Activated CD8-positive, alpha-beta T cell treated with anti-CD3 and anti-CD28 coated beads, Interleukin-2, amount 10 ng/mL, durations not matched to agents 7 days and 5 days (primary cell): ENCODE measurements at regions not wholly inside any gene's neighbourhood (a gene's known extent, or its start where the extent isn't known, plus 50 kb on each side); places are given as distances from the start of the nearest gene placed in this dataset.
A peak's percentile ranks its signal among the peaks of the same experiment; 100 is the strongest.

Experiments
- ATAC-seq: fragments of 150-1000 bp; cut with Tn5 transposase; one replicate; pipeline ENCODE4 v1.10.0; 2021; ENCODE audit warnings: moderate library complexity
- CTCF ChIA-PET: fragments of 350-600 bp; sonication (Branson Sonifier 250); formaldehyde crosslinking; loops from one replicate; lab custom pipeline; 2021; ENCODE audit warnings: antibody characterized with exemption; lab: Charles Lee
- POLR2A ChIA-PET: fragments of 350-600 bp; sonication (Branson Sonifier 250); formaldehyde crosslinking; loops from one replicate; lab custom pipeline; 2021; ENCODE audit warnings: antibody characterized with exemption; lab: Charles Lee
- DNase-seq: peaks from one replicate; pipeline ENCODE4 v3.0.0-alpha.2; 2020
- H3K27ac Mint-ChIP-seq: one replicate; pipeline ENCODE4 v1.8.0; 2021; ENCODE audit warnings: mild to moderate bottlenecking, mixed read lengths
- H3K27me3 Mint-ChIP-seq: one replicate; pipeline ENCODE4 v1.8.0; 2021; ENCODE audit warnings: low read depth, mixed read lengths
- H3K36me3 Mint-ChIP-seq: one replicate; pipeline ENCODE4 v1.8.0; 2021; ENCODE audit warnings: low read depth, mixed read lengths
- H3K4me1 Mint-ChIP-seq: one replicate; pipeline ENCODE4 v1.8.0; 2021; ENCODE audit warnings: low read depth, mixed read lengths
- H3K4me3 Mint-ChIP-seq: one replicate; pipeline ENCODE4 v1.8.0; 2021; ENCODE audit warnings: mild to moderate bottlenecking, mixed read lengths
- H3K9me3 Mint-ChIP-seq: one replicate; pipeline ENCODE4 v1.8.0; 2022; ENCODE audit warnings: mixed read lengths; ENCODE audit not compliant: insufficient read depth

GRCh38 chr14:65263177-65263788, 149.2 kb upstream of the FUT8 start:
- ATAC-seq (no peak), DNase-seq (no peak)
- POLR2A ChIA-PET = no interaction called here
- Mint-ChIP-seq H3K36me3 (peaks cover 7% of the 10 kb centered on the region), H3K27ac (no peak overlapping the region), H3K4me1 (peaks cover 8% of the 10 kb centered on the region), H3K27me3 (no peaks in the 10 kb centered on the region), H3K4me3 (no peak overlapping the region), H3K9me3 (peaks cover 10% of the 10 kb centered on the region)
- CTCF ChIA-PET = interaction anchor here (0.7 kb wide), 2 partner anchors 724 to 952 kb away, joined by 3 read pairs; no protein-coding TSS in a partner anchor

GRCh38 chr14:65267856-65268255, 144.7 kb upstream of the FUT8 start:
- ATAC-seq (no peak), DNase-seq (no peak)
- no peaks in the 10 kb centered on the region for H3K9me3 Mint-ChIP-seq
- peaks cover 28% of the 10 kb centered on the region for H3K4me1 Mint-ChIP-seq
- no peak overlapping the region for H3K4me3 Mint-ChIP-seq
- ChIA-PET POLR2A (no interaction called here), CTCF (interaction anchor here (0.9 to 1.3 kb wide), 2 partner anchors 14 to 19 kb away, joined by 3 to 5 read pairs; no protein-coding TSS in a partner anchor)
- H3K27me3 Mint-ChIP-seq = no peaks in the 10 kb centered on the region
- peaks cover 1% of the 10 kb centered on the region for H3K36me3 Mint-ChIP-seq
- H3K27ac Mint-ChIP-seq = no peak overlapping the region

- ChIA-PET CTCF (interaction anchor here (0.8 to 1.5 kb wide), 4 partner anchors 11 to 691 kb away, joined by 3 read pairs; no protein-coding TSS in a partner anchor), POLR2A (no interaction called here)
- Mint-ChIP-seq H3K36me3 (peaks cover 1% of the 10 kb centered on the region), H3K4me3 (no peak overlapping the region), H3K27me3 (no peaks in the 10 kb centered on the region), H3K9me3 (no peaks in the 10 kb centered on the region), H3K4me1 (peaks cover 28% of the 10 kb centered on the region), H3K27ac (peak overlapping the region; percentile 73)
- DNase-seq (no peak), ATAC-seq (no peak)
Observed at GRCh38 chr14:65268594-65268993, 143.9 kb upstream of the FUT8 start.

GRCh38 chr14:65269732-65270131, 142.8 kb upstream of the FUT8 start:
- Mint-ChIP-seq H3K9me3 (no peaks in the 10 kb centered on the region), H3K27me3 (no peaks in the 10 kb centered on the region), H3K27ac (peak overlapping the region; percentile 28), H3K36me3 (peaks cover 1% of the 10 kb centered on the region), H3K4me1 (peaks cover 28% of the 10 kb centered on the region), H3K4me3 (no peak overlapping the region)
- ChIA-PET POLR2A (no interaction called here), CTCF (interaction anchor here (1.5 kb wide), 1 partner anchor 12 kb away, joined by 3 read pairs; no protein-coding TSS in a partner anchor)
- DNase-seq (no peak), ATAC-seq (no peak)

- no peaks in the 10 kb centered on the region for H3K27me3 Mint-ChIP-seq
- DNase-seq (no peak), ATAC-seq (no peak)
- H3K36me3 Mint-ChIP-seq = no peaks in the 10 kb centered on the region
- H3K4me1 Mint-ChIP-seq = peaks cover 5% of the 10 kb centered on the region
- ChIA-PET POLR2A (no interaction called here), CTCF (interaction anchor here (0.9 to 2.6 kb wide), 2 partner anchors 9 to 11 kb away, joined by 3 to 8 read pairs; no protein-coding TSS in a partner anchor)
- H3K4me3 Mint-ChIP-seq = no peak overlapping the region
- no peak overlapping the region for H3K27ac Mint-ChIP-seq
- no peaks in the 10 kb centered on the region for H3K9me3 Mint-ChIP-seq
Observed at GRCh38 chr14:65277027-65277426, 135.5 kb upstream of the FUT8 start.

- no peak for DNase-seq
- Mint-ChIP-seq H3K4me3 (no peak overlapping the region), H3K27ac (no peak overlapping the region), H3K9me3 (no peaks in the 10 kb centered on the region), H3K27me3 (no peaks in the 10 kb centered on the region), H3K36me3 (no peaks in the 10 kb centered on the region), H3K4me1 (peaks cover 12% of the 10 kb centered on the region)
- ChIA-PET POLR2A (no interaction called here), CTCF (interaction anchor here (2.6 kb wide), 1 partner anchor 9 kb away, joined by 8 read pairs; no protein-coding TSS in a partner anchor)
- ATAC-seq = no peak
Observed at GRCh38 chr14:65277580-65278270, 134.8 kb upstream of the FUT8 start.

- no peaks in the 10 kb centered on the region for H3K9me3 Mint-ChIP-seq
- POLR2A ChIA-PET = no interaction called here
Observed at GRCh38 chr14:65278589-65278988, 133.9 kb upstream of the FUT8 start.

GRCh38 chr14:65279510-65279909, 133.0 kb upstream of the FUT8 start:
- ChIA-PET CTCF (interaction anchor here (0.6 kb wide), 1 partner anchor 132 kb away, joined by 3 read pairs; no protein-coding TSS in a partner anchor), POLR2A (no interaction called here)
- Mint-ChIP-seq H3K4me3 (no peak overlapping the region), H3K36me3 (no peaks in the 10 kb centered on the region), H3K27me3 (no peaks in the 10 kb centered on the region), H3K27ac (no peak overlapping the region), H3K4me1 (peaks cover 28% of the 10 kb centered on the region), H3K9me3 (no peaks in the 10 kb centered on the region)
- DNase-seq (no peak), ATAC-seq (no peak)

More at GRCh38 chr14:65278589-65278988, 133.9 kb upstream of the FUT8 start:
- no peaks in the 10 kb centered on the region for H3K36me3 Mint-ChIP-seq
- no peak overlapping the region for H3K4me3 Mint-ChIP-seq
- CTCF ChIA-PET = interaction anchor here (2.6 kb wide), 1 partner anchor 8 kb away, joined by 8 read pairs; no protein-coding TSS in a partner anchor
- ATAC-seq (no peak), DNase-seq (no peak)
- no peaks in the 10 kb centered on the region for H3K27me3 Mint-ChIP-seq
- no peak overlapping the region for H3K27ac Mint-ChIP-seq
- H3K4me1 Mint-ChIP-seq = peaks cover 20% of the 10 kb centered on the region

- ATAC-seq (no peak), DNase-seq (no peak)
- Mint-ChIP-seq H3K9me3 (no peaks in the 10 kb centered on the region), H3K36me3 (no peaks in the 10 kb centered on the region), H3K27me3 (no peaks in the 10 kb centered on the region), H3K4me1 (peaks cover 30% of the 10 kb centered on the region), H3K4me3 (no peak overlapping the region), H3K27ac (no peak overlapping the region)
- POLR2A ChIA-PET = no interaction called here
- CTCF ChIA-PET = no interaction called here
Observed at GRCh38 chr14:65279958-65280357, 132.6 kb upstream of the FUT8 start.

GRCh38 chr14:65280653-65281052, 131.9 kb upstream of the FUT8 start:
- H3K36me3 Mint-ChIP-seq = no peaks in the 10 kb centered on the region
- POLR2A ChIA-PET = no interaction called here
- H3K27me3 Mint-ChIP-seq = no peaks in the 10 kb centered on the region
- CTCF ChIA-PET = no interaction called here
- DNase-seq = no peak
- H3K4me1 Mint-ChIP-seq = peaks cover 33% of the 10 kb centered on the region
- ATAC-seq = no peak
- no peak overlapping the region for H3K4me3 Mint-ChIP-seq
- no peaks in the 10 kb centered on the region for H3K9me3 Mint-ChIP-seq
- H3K27ac Mint-ChIP-seq = no peak overlapping the region

- POLR2A ChIA-PET = interaction anchor here (0.6 to 1.8 kb wide), 8 partner anchors 20 to 134 kb away, joined by 3 to 9 read pairs (median 4); partner anchors contain the start of gene FUT8
- Mint-ChIP-seq H3K4me3 (peak overlapping the region; percentile 76), H3K4me1 (peaks cover 43% of the 10 kb centered on the region), H3K36me3 (no peaks in the 10 kb centered on the region), H3K9me3 (no peaks in the 10 kb centered on the region), H3K27me3 (no peaks in the 10 kb centered on the region), H3K27ac (peak overlapping the region; percentile 94)
- ATAC-seq = peak; percentile 63
- peak; percentile 64 for DNase-seq
- CTCF ChIA-PET = interaction anchor here (0.7 to 11.5 kb wide), 7 partner anchors 12 to 678 kb away, joined by 3 to 171 read pairs (median 4); partner anchors contain the start of gene FUT8
Observed at GRCh38 chr14:65281991-65282895, 130.3 kb upstream of the FUT8 start.
